ENCODE measurements at regions not wholly inside any gene's neighbourhood (a gene's known extent, or its start where the extent isn't known, plus 50 kb on each side); places are given as distances from the start of the nearest gene placed in this dataset.

DNA sequence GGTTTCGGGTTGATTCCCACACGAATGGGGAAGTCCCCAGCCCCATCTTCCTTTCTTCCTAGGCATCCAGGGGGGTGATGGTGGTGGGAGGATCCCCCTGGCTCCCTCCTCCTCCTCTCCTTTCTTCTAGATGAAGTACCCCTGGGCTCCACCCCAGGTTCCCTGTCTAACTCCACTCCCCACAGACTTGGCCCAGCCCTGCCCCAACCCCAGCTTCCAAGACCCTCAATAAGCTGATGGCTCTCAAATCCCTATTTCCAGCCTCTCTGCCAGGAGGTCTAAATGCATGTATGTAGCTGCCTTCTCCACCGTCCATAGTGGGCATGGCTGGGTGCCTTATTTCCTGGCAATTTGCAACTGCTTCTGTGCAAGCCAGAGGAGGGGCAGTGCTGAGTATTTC lies 383.7 kb downstream of the BCL11B start:
- peaks cover 23% of the 10 kb centered on the region for H3K4me1 Mint-ChIP-seq
- no peaks in the 10 kb centered on the region; the same call in 1 of the 2 replicates for H3K27me3 Mint-ChIP-seq (ENCODE audit: low read depth)
- ATAC-seq (no peak), DNase-seq (ENCODE audit: low spot score) (no peak)
- no peak overlapping the region for H3K4me3 Mint-ChIP-seq
- peaks cover 8% of the 10 kb centered on the region; the same call in 1 of the 2 replicates for H3K36me3 Mint-ChIP-seq
- peaks cover 9% of the 10 kb centered on the region for H3K9me3 Mint-ChIP-seq
- ChIA-PET POLR2A (no interaction called here), CTCF (no interaction called here)
- H3K27ac Mint-ChIP-seq: no peak overlapping the region
- TF ChIP-seq, protein P1, sequence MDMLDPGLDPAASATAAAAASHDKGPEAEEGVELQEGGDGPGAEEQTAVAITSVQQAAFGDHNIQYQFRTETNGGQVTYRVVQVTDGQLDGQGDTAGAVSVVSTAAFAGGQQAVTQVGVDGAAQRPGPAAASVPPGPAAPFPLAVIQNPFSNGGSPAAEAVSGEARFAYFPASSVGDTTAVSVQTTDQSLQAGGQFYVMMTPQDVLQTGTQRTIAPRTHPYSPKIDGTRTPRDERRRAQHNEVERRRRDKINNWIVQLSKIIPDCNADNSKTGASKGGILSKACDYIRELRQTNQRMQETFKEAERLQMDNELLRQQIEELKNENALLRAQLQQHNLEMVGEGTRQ (CRISPR knock-in tag; IDR thresholded peaks at IDR 0.05): no peak
- TF ChIP-seq, protein P2, sequence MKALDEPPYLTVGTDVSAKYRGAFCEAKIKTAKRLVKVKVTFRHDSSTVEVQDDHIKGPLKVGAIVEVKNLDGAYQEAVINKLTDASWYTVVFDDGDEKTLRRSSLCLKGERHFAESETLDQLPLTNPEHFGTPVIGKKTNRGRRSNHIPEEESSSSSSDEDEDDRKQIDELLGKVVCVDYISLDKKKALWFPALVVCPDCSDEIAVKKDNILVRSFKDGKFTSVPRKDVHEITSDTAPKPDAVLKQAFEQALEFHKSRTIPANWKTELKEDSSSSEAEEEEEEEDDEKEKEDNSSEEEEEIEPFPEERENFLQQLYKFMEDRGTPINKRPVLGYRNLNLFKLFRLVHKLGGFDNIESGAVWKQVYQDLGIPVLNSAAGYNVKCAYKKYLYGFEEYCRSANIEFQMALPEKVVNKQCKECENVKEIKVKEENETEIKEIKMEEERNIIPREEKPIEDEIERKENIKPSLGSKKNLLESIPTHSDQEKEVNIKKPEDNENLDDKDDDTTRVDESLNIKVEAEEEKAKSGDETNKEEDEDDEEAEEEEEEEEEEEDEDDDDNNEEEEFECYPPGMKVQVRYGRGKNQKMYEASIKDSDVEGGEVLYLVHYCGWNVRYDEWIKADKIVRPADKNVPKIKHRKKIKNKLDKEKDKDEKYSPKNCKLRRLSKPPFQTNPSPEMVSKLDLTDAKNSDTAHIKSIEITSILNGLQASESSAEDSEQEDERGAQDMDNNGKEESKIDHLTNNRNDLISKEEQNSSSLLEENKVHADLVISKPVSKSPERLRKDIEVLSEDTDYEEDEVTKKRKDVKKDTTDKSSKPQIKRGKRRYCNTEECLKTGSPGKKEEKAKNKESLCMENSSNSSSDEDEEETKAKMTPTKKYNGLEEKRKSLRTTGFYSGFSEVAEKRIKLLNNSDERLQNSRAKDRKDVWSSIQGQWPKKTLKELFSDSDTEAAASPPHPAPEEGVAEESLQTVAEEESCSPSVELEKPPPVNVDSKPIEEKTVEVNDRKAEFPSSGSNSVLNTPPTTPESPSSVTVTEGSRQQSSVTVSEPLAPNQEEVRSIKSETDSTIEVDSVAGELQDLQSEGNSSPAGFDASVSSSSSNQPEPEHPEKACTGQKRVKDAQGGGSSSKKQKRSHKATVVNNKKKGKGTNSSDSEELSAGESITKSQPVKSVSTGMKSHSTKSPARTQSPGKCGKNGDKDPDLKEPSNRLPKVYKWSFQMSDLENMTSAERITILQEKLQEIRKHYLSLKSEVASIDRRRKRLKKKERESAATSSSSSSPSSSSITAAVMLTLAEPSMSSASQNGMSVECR (CRISPR knock-in tag; IDR thresholded peaks at IDR 0.05; ENCODE audit: borderline replicate concordance): no peak
- TF ChIP-seq HMGA2 (CRISPR knock-in tag; IDR thresholded peaks at IDR 0.05): no peak
- no peak for TF ChIP-seq SMAD4 (CRISPR knock-in tag; IDR thresholded peaks at IDR 0.05)
- TF ChIP-seq RELA (CRISPR knock-in tag; IDR thresholded peaks at IDR 0.05; ENCODE audit: borderline replicate concordance): no peak
- TF ChIP-seq ZNF219 (CRISPR knock-in tag; IDR thresholded peaks at IDR 0.05; ENCODE audit: borderline replicate concordance): no peak
- TF ChIP-seq GRHL2 (CRISPR knock-in tag; IDR thresholded peaks at IDR 0.05; ENCODE audit: insufficient replicate concordance, severe bottlenecking): no peak
- TF ChIP-seq NFATC4 (CRISPR knock-in tag; IDR thresholded peaks at IDR 0.05): no peak
- no peak for TF ChIP-seq MAX (CRISPR knock-in tag; IDR thresholded peaks at IDR 0.05)
- TF ChIP-seq ZNF532 (CRISPR knock-in tag; IDR thresholded peaks at IDR 0.05; ENCODE audit: borderline replicate concordance): no peak
- no peak for TF ChIP-seq KAT7 (CRISPR knock-in tag; IDR thresholded peaks at IDR 0.05; ENCODE audit: borderline replicate concordance)
- TF ChIP-seq SOX15 (CRISPR knock-in tag; IDR thresholded peaks at IDR 0.05): no peak
- TF ChIP-seq TEAD4 (CRISPR knock-in tag; IDR thresholded peaks at IDR 0.05): no peak
- no peak for TF ChIP-seq ZNF671 (CRISPR knock-in tag; IDR thresholded peaks at IDR 0.05)

DNA sequence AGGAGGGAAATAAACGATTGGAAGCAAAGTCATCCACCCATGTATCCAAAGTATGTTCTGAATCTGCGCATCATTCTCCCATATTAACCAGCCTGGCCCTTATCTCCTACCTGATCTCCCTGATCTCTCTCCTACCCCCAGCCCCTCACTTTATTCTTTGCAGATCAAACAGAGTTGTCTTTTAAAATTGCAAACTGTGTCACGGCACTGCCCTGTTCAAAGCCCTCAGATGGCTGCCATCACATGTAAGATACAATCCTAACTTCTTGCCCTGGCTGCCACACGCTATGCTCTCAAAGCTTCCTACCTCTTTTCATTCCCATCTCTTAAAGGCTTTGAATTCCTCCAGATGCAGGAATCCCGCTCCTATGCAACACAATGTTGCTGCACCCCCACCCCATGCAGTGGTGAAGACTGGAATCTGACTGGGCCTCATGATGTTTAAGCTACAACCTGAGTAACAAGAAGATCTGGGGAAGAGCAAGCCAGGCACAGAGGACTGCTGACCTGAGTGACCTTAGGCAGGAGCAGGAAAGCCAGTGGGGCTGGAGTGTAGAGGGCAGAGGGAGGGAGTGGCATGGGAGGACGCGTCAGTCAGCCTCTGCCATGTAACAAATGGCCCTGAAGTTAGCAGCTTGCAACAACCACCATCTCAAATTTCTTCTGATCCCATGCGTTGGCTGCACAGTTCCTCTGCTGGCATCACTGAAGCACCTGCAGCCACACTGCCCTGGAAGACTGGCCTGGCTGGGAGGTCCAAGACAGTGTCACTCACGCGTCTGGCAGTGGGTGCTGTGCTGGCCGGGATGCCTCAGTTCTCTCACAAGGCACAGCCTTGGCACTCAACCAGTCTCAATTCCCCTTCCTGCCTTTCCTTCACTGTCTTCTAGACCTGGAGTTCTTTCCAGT lies 382.8 kb downstream of the BCL11B start:
- no peak for TF ChIP-seq NR2C2 (CRISPR knock-in tag; IDR thresholded peaks at IDR 0.05)
- 0 out of 2 replicates have a peak, but pooled peaks have one; percentile 16 for TF ChIP-seq GTF2I (CRISPR knock-in tag; conservative IDR thresholded peaks at IDR 0.05)
- Mint-ChIP-seq H3K4me1 (peaks cover 23% of the 10 kb centered on the region), H3K27me3 (ENCODE audit: low read depth) (no peaks in the 10 kb centered on the region; the same call in 1 of the 2 replicates), H3K9me3 (peaks cover 9% of the 10 kb centered on the region), H3K27ac (peak overlapping the region; percentile 53; the same call in 1 of the 2 replicates), H3K4me3 (no peak overlapping the region), H3K36me3 (peaks cover 8% of the 10 kb centered on the region; the same call in 1 of the 2 replicates)
- ChIA-PET POLR2A (no interaction called here), CTCF (no interaction called here)
- ATAC-seq: peak; percentile 68
- DNase-seq (ENCODE audit: low spot score): no peak

Measured in WTC11 (cell line).